ENCODE measurements at regions not wholly inside any gene's neighbourhood (a gene's known extent, or its start where the extent isn't known, plus 50 kb on each side); places are given as distances from the start of the nearest gene placed in this dataset.

DNA sequence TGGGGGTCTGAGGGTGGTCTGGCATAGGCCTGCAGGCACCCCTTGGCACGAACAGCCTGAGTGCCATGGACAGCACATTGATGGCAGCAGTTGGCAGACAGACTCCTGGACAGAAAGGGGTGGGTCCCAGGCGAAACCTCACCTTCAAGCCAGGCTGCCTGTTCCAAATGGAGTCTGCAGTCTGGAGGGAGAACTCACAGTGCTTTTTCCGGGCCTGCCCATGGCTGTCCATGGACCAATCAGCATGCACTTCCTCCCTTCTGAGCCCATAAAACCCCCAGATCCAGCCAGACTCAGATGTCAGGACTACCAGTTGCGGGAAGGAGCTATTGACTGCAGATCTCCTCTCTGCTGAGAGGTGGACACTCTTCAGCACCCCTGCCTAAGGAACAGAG lies 694.6 kb upstream of the ACVR2A start:
- Histone ChIP-seq H3K27ac (no peak overlapping the region), H3K9me3 (ENCODE audit: insufficient read depth, low read depth) (no peaks in the 10 kb centered on the region), H3K4me3 (no peak overlapping the region), H3K4me2 (no peak overlapping the region), H3K36me3 (ENCODE audit: low read depth) (no peaks in the 10 kb centered on the region), H4K20me1 (ENCODE audit: insufficient read depth) (no peaks in the 10 kb centered on the region), H2AFZ (no peak overlapping the region), H3K79me2 (ENCODE audit: low read depth) (no peaks in the 10 kb centered on the region), H3F3A (ENCODE audit: insufficient read depth, low read depth) (no peaks in the 10 kb centered on the region), H3K27me3 (ENCODE audit: insufficient read depth, low read depth) (no peaks in the 10 kb centered on the region), H3K9me2 (ENCODE audit: insufficient read depth) (no peaks in the 10 kb centered on the region), H3K4me1 (replicated peaks; ENCODE audit: insufficient read depth) (no peaks in the 10 kb centered on the region)
- ChIA-PET POLR2A (ENCODE audit: unreplicated experiment) (no interaction called here), CTCF (no interaction called here)
- BruUV-seq (replicated peaks), result no TSS peak
- intact Hi-C loops (cut with micrococcal nuclease; ENCODE audit: unreplicated experiment), result no loop called here
- TF ChIP-seq CTCF (conservative IDR thresholded peaks at IDR 0.05) (no peak), EZH2 (IDR thresholded peaks at IDR 0.05; ENCODE audit: low read depth) (no peak)
- peak in 1 of 2 experiments; percentile 6 for DNase-seq

DNA sequence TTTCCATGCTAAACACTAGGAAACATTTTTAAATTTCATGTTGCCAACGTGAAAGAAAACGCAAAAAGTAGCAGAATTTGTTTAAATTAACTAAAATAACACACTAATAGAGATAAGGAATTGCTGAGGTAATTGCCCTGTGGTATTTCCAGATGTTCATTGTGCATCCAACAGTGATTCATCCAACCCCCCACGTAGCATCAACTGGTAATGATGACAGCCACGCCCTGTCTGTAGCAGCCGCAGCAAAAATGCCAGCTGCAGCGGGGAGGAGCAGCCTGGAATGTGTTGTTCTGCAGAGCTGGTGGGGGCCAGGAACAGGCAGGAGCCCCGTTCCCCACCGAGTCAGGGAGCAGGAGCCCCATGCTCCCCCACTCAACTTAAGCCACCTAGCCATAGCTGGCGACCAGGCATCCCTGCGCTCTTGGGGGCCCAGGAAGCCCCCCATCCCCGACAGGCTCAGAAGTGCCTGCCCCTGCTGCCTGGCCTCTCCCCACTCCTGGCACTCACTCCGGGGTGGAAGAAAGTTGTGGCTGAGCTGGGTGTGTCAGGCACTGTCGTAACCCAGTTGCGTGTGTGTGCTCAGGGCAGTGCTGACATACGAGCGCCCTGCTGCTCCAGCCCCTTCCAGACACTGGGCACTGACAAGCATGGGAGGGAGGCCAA lies 695.1 kb upstream of the ACVR2A start:
- CTCF ChIA-PET, result no interaction called here
- Histone ChIP-seq H3K4me3 (no peak overlapping the region), H3K9me2 (ENCODE audit: insufficient read depth) (no peaks in the 10 kb centered on the region), H3K4me2 (no peak overlapping the region), H3K27me3 (ENCODE audit: insufficient read depth, low read depth) (no peaks in the 10 kb centered on the region), H3K4me1 (replicated peaks; ENCODE audit: insufficient read depth) (no peaks in the 10 kb centered on the region), H3K36me3 (ENCODE audit: low read depth) (no peaks in the 10 kb centered on the region), H4K20me1 (ENCODE audit: insufficient read depth) (no peaks in the 10 kb centered on the region), H3K9me3 (ENCODE audit: insufficient read depth, low read depth) (no peaks in the 10 kb centered on the region), H3K27ac (no peak overlapping the region), H3F3A (ENCODE audit: insufficient read depth, low read depth) (no peaks in the 10 kb centered on the region), H2AFZ (no peak overlapping the region), H3K79me2 (ENCODE audit: low read depth) (no peaks in the 10 kb centered on the region)
- intact Hi-C loops (cut with micrococcal nuclease; ENCODE audit: unreplicated experiment), result no loop called here
- no TSS peak for BruUV-seq (replicated peaks)
- POLR2A ChIA-PET (ENCODE audit: unreplicated experiment), result interaction anchor here (0.6 kb wide), 1 partner anchor 748 kb away, joined by 5 read pairs; no protein-coding TSS in a partner anchor
- TF ChIP-seq EZH2 (IDR thresholded peaks at IDR 0.05; ENCODE audit: low read depth), result no peak
- TF ChIP-seq CTCF (conservative IDR thresholded peaks at IDR 0.05), result no peak
- peak in 1 of 2 experiments; percentile 43 for DNase-seq

DNA sequence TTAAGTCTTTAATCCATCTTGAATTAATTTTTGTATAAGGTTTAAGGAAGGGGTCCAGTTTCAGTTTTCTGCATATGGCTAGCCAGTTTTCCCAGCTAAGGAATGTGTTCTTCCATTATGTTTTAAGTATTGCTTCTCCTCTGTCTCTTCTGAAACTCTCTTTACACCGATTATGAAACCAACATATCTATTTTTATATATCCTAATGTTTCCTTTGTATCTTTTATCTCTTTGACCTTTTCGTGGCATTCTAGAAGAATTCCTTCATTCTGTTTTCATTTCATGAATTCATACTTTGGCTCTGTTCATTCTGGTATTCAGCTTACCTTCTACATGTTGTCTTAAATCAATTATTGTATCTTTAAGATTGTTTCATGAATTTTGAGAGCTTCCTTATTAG lies 697.0 kb upstream of the ACVR2A start:
- Histone ChIP-seq H4K20me1 (ENCODE audit: insufficient read depth) (no peaks in the 10 kb centered on the region), H2AFZ (no peak overlapping the region), H3K4me3 (no peak overlapping the region), H3K36me3 (ENCODE audit: low read depth) (no peaks in the 10 kb centered on the region), H3K79me2 (ENCODE audit: low read depth) (no peaks in the 10 kb centered on the region), H3K4me1 (replicated peaks; ENCODE audit: insufficient read depth) (no peaks in the 10 kb centered on the region), H3K27ac (no peak overlapping the region), H3K9me2 (ENCODE audit: insufficient read depth) (no peaks in the 10 kb centered on the region), H3K4me2 (no peak overlapping the region), H3F3A (ENCODE audit: insufficient read depth, low read depth) (no peaks in the 10 kb centered on the region), H3K9me3 (ENCODE audit: insufficient read depth, low read depth) (no peaks in the 10 kb centered on the region), H3K27me3 (ENCODE audit: insufficient read depth, low read depth) (no peaks in the 10 kb centered on the region)
- intact Hi-C loops (cut with micrococcal nuclease; ENCODE audit: unreplicated experiment), result no loop called here
- CTCF ChIA-PET, result no interaction called here
- no TSS peak for BruUV-seq (replicated peaks)
- DNase-seq, result no peak
- POLR2A ChIA-PET (ENCODE audit: unreplicated experiment), result no interaction called here
- TF ChIP-seq CTCF (conservative IDR thresholded peaks at IDR 0.05), result no peak
- no peak for TF ChIP-seq EZH2 (IDR thresholded peaks at IDR 0.05; ENCODE audit: low read depth)
